ENCODE measurements at regions not wholly inside any gene's neighbourhood (a gene's known extent, or its start where the extent isn't known, plus 50 kb on each side); places are given as distances from the start of the nearest gene placed in this dataset.

GRCh38 chr2:12807907-12808810 is 91.4 kb downstream of the TRIB2 start:
- TF ChIP-seq, protein P1, sequence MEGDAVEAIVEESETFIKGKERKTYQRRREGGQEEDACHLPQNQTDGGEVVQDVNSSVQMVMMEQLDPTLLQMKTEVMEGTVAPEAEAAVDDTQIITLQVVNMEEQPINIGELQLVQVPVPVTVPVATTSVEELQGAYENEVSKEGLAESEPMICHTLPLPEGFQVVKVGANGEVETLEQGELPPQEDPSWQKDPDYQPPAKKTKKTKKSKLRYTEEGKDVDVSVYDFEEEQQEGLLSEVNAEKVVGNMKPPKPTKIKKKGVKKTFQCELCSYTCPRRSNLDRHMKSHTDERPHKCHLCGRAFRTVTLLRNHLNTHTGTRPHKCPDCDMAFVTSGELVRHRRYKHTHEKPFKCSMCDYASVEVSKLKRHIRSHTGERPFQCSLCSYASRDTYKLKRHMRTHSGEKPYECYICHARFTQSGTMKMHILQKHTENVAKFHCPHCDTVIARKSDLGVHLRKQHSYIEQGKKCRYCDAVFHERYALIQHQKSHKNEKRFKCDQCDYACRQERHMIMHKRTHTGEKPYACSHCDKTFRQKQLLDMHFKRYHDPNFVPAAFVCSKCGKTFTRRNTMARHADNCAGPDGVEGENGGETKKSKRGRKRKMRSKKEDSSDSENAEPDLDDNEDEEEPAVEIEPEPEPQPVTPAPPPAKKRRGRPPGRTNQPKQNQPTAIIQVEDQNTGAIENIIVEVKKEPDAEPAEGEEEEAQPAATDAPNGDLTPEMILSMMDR (conservative IDR thresholded peaks at IDR 0.05 in 1 of 2, IDR thresholded peaks at IDR 0.05 in 1 of 2; ENCODE audit: low read depth in 1 of 2, low read length in 2 of 2) = no peak
- no peak for TF ChIP-seq EZH2 (IDR thresholded peaks at IDR 0.05; ENCODE audit: low read length, missing control alignments)
